ENCODE measurements at regions not wholly inside any gene's neighbourhood (a gene's known extent, or its start where the extent isn't known, plus 50 kb on each side); places are given as distances from the start of the nearest gene placed in this dataset.

DNA sequence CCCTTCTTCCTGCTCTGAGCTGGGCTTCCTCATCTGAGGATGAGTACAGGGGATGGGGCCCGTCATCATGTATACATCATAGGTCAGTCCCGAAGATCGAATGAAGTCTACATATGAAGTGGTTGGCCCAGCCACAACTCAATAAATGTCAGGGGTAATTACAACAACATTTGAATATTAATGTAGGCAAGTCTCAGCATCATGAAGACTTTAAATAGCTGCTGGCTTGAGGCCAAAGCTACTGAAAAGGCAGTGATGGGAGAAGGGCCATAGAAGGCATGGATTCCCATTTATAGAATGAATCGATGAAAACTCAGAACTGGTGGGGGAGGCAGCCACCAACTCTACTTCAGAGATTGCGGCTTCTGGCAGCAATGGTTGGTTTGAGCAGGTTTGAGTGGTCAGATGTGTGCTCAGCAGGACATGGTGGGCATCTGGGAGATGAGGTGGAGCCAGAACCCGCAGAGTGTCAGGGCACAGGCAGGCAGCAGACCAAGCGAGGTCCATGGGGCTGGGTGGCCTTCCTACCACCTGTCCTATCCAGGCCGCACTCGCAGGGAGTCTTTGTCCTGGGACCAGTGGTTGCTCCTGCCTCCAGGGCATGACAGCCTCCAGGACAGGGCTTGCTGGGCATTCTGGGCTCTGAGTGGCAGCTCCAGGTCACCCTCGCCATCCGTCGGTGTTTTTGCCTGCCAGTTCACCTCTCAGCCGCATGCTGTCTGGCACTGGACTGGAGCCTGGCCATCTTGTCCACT, 919.1 kb downstream of the TBC1D22A start:
- no peaks in the 10 kb centered on the region for H3K36me3 ChIP-seq
- H3K4me1 ChIP-seq: no peaks in the 10 kb centered on the region
- DNase-seq (no peak), ATAC-seq (no peak)
- H3K27ac ChIP-seq: no peak overlapping the region
- peaks cover 0 to 29% (median 7%) of the 10 kb centered on the region in 12 donors for H3K9me3 ChIP-seq
- intact Hi-C loops (cut with DNase I): no loop called here
- WGBS, 4 donors: 84 to 93% (median 90%) methylated on average over 8 to 13 of the region's 13 CpGs
- no peak overlapping the region for H3K4me3 ChIP-seq
- H3K27me3 ChIP-seq: peaks cover 0 to 11% (median 0%) of the 10 kb centered on the region in 9 donors
- TF ChIP-seq POLR2A (IDR thresholded peaks at IDR 0.05): no peak
- TF ChIP-seq CTCF (IDR thresholded peaks at IDR 0.05): no peak

- H3K36me3 ChIP-seq: no peaks in the 10 kb centered on the region
- H3K27me3 ChIP-seq: peaks cover 0 to 11% (median 0%) of the 10 kb centered on the region in 9 donors
- no peak overlapping the region for H3K4me3 ChIP-seq
- ATAC-seq (no peak), DNase-seq (no peak)
- no peaks in the 10 kb centered on the region for H3K4me1 ChIP-seq
- peaks cover 0 to 16% (median 4%) of the 10 kb centered on the region in 12 donors for H3K9me3 ChIP-seq
- TF ChIP-seq CTCF (IDR thresholded peaks at IDR 0.05) (no peak), POLR2A (IDR thresholded peaks at IDR 0.05) (no peak)
- intact Hi-C loops (cut with DNase I): no loop called here
- 28 to 45% (median 32%) methylated on average over 7 of the region's 7 CpGs for WGBS, 4 donors
- no peak overlapping the region for H3K27ac ChIP-seq
Measured at GRCh38 chr22:47678636-47679287, 916.3 kb downstream of the TBC1D22A start.

DNA sequence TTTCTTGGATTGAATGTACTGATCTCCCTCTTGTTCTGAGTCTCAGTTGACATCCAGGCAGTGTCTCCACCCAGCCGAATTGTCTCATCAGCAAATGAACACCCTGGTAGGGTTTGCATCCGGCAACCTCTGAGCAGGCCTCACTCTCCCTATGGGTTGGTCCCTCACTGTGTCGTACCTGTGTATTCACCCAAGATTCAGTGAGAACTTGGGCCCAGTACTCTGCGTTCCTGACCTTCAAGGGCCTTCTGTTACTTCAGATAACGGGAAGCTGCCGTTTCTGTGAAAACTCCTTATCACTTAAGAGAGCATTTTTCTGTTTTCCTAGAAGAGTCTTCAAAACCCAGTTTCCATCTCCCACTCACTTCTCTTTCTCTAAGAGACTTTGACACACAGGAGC, 915.6 kb downstream of the TBC1D22A start:
- H3K27ac ChIP-seq: no peak overlapping the region
- H3K4me1 ChIP-seq: no peaks in the 10 kb centered on the region
- H3K4me3 ChIP-seq: no peak overlapping the region
- DNase-seq (no peak), ATAC-seq (no peak)
- H3K9me3 ChIP-seq: peaks cover 0 to 9% (median under 1%) of the 10 kb centered on the region in 12 donors
- peaks cover 0 to 9% (median 0%) of the 10 kb centered on the region in 9 donors for H3K27me3 ChIP-seq
- no peak for TF ChIP-seq POLR2A (IDR thresholded peaks at IDR 0.05)
- no peak for TF ChIP-seq CTCF (IDR thresholded peaks at IDR 0.05)
- H3K36me3 ChIP-seq: no peaks in the 10 kb centered on the region
- WGBS, 4 donors: 41 to 46% (median 42%) methylated on average over 5 to 6 of the region's 6 CpGs
- intact Hi-C loops (cut with DNase I): no loop called here

DNA sequence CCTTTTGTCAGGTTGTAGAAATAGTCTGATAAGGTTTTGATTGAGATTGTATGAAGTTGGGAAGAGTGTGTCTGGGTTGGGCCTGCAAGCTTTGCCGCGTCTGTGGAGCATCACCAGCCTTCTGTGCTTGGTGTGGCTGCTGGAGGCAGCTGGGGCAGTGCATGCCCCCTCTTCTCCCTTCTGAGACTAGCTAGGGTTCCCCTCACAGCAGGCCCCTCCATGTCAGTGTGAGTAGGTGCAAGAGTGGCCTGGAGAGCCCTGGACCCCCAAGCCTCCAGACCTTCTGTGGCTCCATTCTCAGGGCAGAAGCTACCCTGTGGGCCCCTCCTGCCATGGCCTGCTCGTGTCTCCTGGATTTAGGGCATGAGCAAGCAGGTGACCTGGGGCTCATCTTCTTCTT, 914.2 kb downstream of the TBC1D22A start:
- ATAC-seq: no peak
- Histone ChIP-seq H3K27ac (no peak overlapping the region), H3K4me3 (no peak overlapping the region), H3K36me3 (no peaks in the 10 kb centered on the region), H3K27me3 (peaks cover 0 to 4% (median 0%) of the 10 kb centered on the region in 9 donors), H3K9me3 (no peaks in the 10 kb centered on the region), H3K4me1 (no peaks in the 10 kb centered on the region)
- TF ChIP-seq POLR2A (IDR thresholded peaks at IDR 0.05): no peak
- TF ChIP-seq CTCF (IDR thresholded peaks at IDR 0.05): no peak
- no peak for DNase-seq
- WGBS, 4 donors: 57 to 69% (median 65%) methylated on average over 3 of the region's 3 CpGs
- intact Hi-C loops (cut with DNase I): no loop called here

Measured in heart left ventricle (tissue), 16 donors.